ENCODE measurements at regions not wholly inside any gene's neighbourhood (a gene's known extent, or its start where the extent isn't known, plus 50 kb on each side); places are given as distances from the start of the nearest gene placed in this dataset.

- TF ChIP-seq CTCF (conservative IDR thresholded peaks at IDR 0.05; ENCODE audit: low read depth, low read length) = no peak
- TF ChIP-seq EZH2 (IDR thresholded peaks at IDR 0.05; ENCODE audit: borderline replicate concordance, low read depth, low read length, poor library complexity, severe bottlenecking) = no peak
Observed at GRCh38 chr19:34066007-34066643, 106.2 kb upstream of the LSM14A start.

All from A673 (cell line).